ENCODE measurements at regions not wholly inside any gene's neighbourhood (a gene's known extent, or its start where the extent isn't known, plus 50 kb on each side); places are given as distances from the start of the nearest gene placed in this dataset.
"Not testable (repeated sequence)": the region's sequence is repeated elsewhere in the genome, so short reads cannot be mapped to it uniquely, and the experiment has no call there.

- Mint-ChIP-seq H3K4me3 (ENCODE audit: low read depth) (no peak overlapping the region), H3K36me3 (ENCODE audit: low read depth) (no peaks in the 10 kb centered on the region), H3K4me1 (ENCODE audit: low read depth) (peaks cover 29% of the 10 kb centered on the region), H3K27me3 (ENCODE audit: low read depth) (no peaks in the 10 kb centered on the region), H3K9me3 (no peaks in the 10 kb centered on the region), H3K27ac (no peak overlapping the region)
- DNase-seq (ENCODE audit: low spot score) = no peak
- intact Hi-C loops (cut with micrococcal nuclease) = no loop called here
These were observed 285.3 kb upstream of the CRY1 start for GRCh38 chr12:107378609-107379008.

- peaks cover 27% of the 10 kb centered on the region for H3K4me1 Mint-ChIP-seq (ENCODE audit: low read depth)
- H3K27me3 Mint-ChIP-seq (ENCODE audit: low read depth); H3K27ac Mint-ChIP-seq; H3K9me3 Mint-ChIP-seq; H3K36me3 Mint-ChIP-seq (ENCODE audit: low read depth); H3K4me3 Mint-ChIP-seq (ENCODE audit: low read depth); intact Hi-C loops (cut with micrococcal nuclease); DNase-seq (ENCODE audit: low spot score): not testable (repeated sequence)
These were observed 285.9 kb upstream of the CRY1 start for GRCh38 chr12:107379142-107379851.

- H3K4me3 Mint-ChIP-seq (ENCODE audit: low read depth) = no peak overlapping the region
- H3K4me1 Mint-ChIP-seq (ENCODE audit: low read depth) = peaks cover 22% of the 10 kb centered on the region
- no peak for DNase-seq (ENCODE audit: low spot score)
- no peak overlapping the region for H3K27ac Mint-ChIP-seq
- intact Hi-C loops (cut with micrococcal nuclease) = no loop called here
- H3K36me3 Mint-ChIP-seq (ENCODE audit: low read depth) = no peaks in the 10 kb centered on the region
- no peaks in the 10 kb centered on the region for H3K27me3 Mint-ChIP-seq (ENCODE audit: low read depth)
- H3K9me3 Mint-ChIP-seq = no peaks in the 10 kb centered on the region
These were observed 286.7 kb upstream of the CRY1 start for GRCh38 chr12:107379852-107380567.

- H3K9me3 Mint-ChIP-seq = peaks cover 12% of the 10 kb centered on the region
- no peaks in the 10 kb centered on the region for H3K27me3 Mint-ChIP-seq (ENCODE audit: low read depth)
- no peak overlapping the region for H3K4me3 Mint-ChIP-seq (ENCODE audit: low read depth)
- peaks cover 29% of the 10 kb centered on the region for H3K4me1 Mint-ChIP-seq (ENCODE audit: low read depth)
- peaks cover 7% of the 10 kb centered on the region for H3K36me3 Mint-ChIP-seq (ENCODE audit: low read depth)
- H3K27ac Mint-ChIP-seq = no peak overlapping the region
- intact Hi-C loops (cut with micrococcal nuclease) = no loop called here
- no peak for DNase-seq (ENCODE audit: low spot score)
These were observed 291.3 kb upstream of the CRY1 start for GRCh38 chr12:107384645-107385044.

GRCh38 chr12:107385509-107385908, 292.2 kb upstream of the CRY1 start:
- intact Hi-C loops (cut with micrococcal nuclease) = no loop called here
- Mint-ChIP-seq H3K27me3 (ENCODE audit: low read depth) (no peaks in the 10 kb centered on the region), H3K9me3 (peaks cover 16% of the 10 kb centered on the region), H3K27ac (no peak overlapping the region), H3K36me3 (ENCODE audit: low read depth) (peaks cover 12% of the 10 kb centered on the region), H3K4me1 (ENCODE audit: low read depth) (peaks cover 32% of the 10 kb centered on the region), H3K4me3 (ENCODE audit: low read depth) (no peak overlapping the region)
- no peak for DNase-seq (ENCODE audit: low spot score)

- no peaks in the 10 kb centered on the region for H3K27me3 Mint-ChIP-seq (ENCODE audit: low read depth)
- peaks cover 34% of the 10 kb centered on the region for H3K4me1 Mint-ChIP-seq (ENCODE audit: low read depth)
- DNase-seq (ENCODE audit: low spot score) = no peak
These were observed 293.2 kb upstream of the CRY1 start for GRCh38 chr12:107386569-107386968.

GRCh38 chr12:107388263-107388662, 294.9 kb upstream of the CRY1 start:
- Mint-ChIP-seq H3K4me3 (ENCODE audit: low read depth) (no peak overlapping the region), H3K4me1 (ENCODE audit: low read depth) (peaks cover 44% of the 10 kb centered on the region), H3K27ac (no peak overlapping the region), H3K36me3 (ENCODE audit: low read depth) (peaks cover 12% of the 10 kb centered on the region), H3K9me3 (peaks cover 16% of the 10 kb centered on the region), H3K27me3 (ENCODE audit: low read depth) (no peaks in the 10 kb centered on the region)
- intact Hi-C loops (cut with micrococcal nuclease) = no loop called here
- no peak for DNase-seq (ENCODE audit: low spot score)

More at GRCh38 chr12:107386569-107386968, 293.2 kb upstream of the CRY1 start:
- intact Hi-C loops (cut with micrococcal nuclease) = no loop called here
- Mint-ChIP-seq H3K36me3 (ENCODE audit: low read depth) (peaks cover 12% of the 10 kb centered on the region), H3K9me3 (peaks cover 16% of the 10 kb centered on the region), H3K27ac (no peak overlapping the region), H3K4me3 (ENCODE audit: low read depth) (no peak overlapping the region)

- intact Hi-C loops (cut with micrococcal nuclease) = no loop called here
- Mint-ChIP-seq H3K4me3 (ENCODE audit: low read depth) (no peak overlapping the region), H3K27ac (no peak overlapping the region), H3K27me3 (ENCODE audit: low read depth) (no peaks in the 10 kb centered on the region), H3K4me1 (ENCODE audit: low read depth) (peaks cover 42% of the 10 kb centered on the region), H3K36me3 (ENCODE audit: low read depth) (peaks cover 12% of the 10 kb centered on the region), H3K9me3 (peaks cover 16% of the 10 kb centered on the region)
- no peak for DNase-seq (ENCODE audit: low spot score)
These were observed 295.2 kb upstream of the PWP1 start for GRCh38 chr12:107390414-107390813.

- Mint-ChIP-seq H3K4me3 (ENCODE audit: low read depth) (no peak overlapping the region), H3K27me3 (ENCODE audit: low read depth) (no peaks in the 10 kb centered on the region), H3K9me3 (peaks cover 16% of the 10 kb centered on the region), H3K4me1 (ENCODE audit: low read depth) (peaks cover 47% of the 10 kb centered on the region), H3K27ac (no peak overlapping the region), H3K36me3 (ENCODE audit: low read depth) (peaks cover 12% of the 10 kb centered on the region)
- intact Hi-C loops (cut with micrococcal nuclease) = no loop called here
- no peak for DNase-seq (ENCODE audit: low spot score)
These were observed 292.4 kb upstream of the PWP1 start for GRCh38 chr12:107393043-107393717.

- Mint-ChIP-seq H3K9me3 (peaks cover 3% of the 10 kb centered on the region), H3K27ac (no peak overlapping the region), H3K4me1 (ENCODE audit: low read depth) (peaks cover 42% of the 10 kb centered on the region), H3K27me3 (ENCODE audit: low read depth) (no peaks in the 10 kb centered on the region), H3K36me3 (ENCODE audit: low read depth) (peaks cover 4% of the 10 kb centered on the region), H3K4me3 (ENCODE audit: low read depth) (no peak overlapping the region)
- intact Hi-C loops (cut with micrococcal nuclease) = no loop called here
- no peak for DNase-seq (ENCODE audit: low spot score)
These were observed 290.9 kb upstream of the PWP1 start for GRCh38 chr12:107394693-107395092.

- no peaks in the 10 kb centered on the region for H3K9me3 Mint-ChIP-seq
- peaks cover 34% of the 10 kb centered on the region for H3K4me1 Mint-ChIP-seq (ENCODE audit: low read depth)
- H3K36me3 Mint-ChIP-seq (ENCODE audit: low read depth) = no peaks in the 10 kb centered on the region
- H3K4me3 Mint-ChIP-seq (ENCODE audit: low read depth) = no peak overlapping the region
- H3K27ac Mint-ChIP-seq = no peak overlapping the region
- no peaks in the 10 kb centered on the region for H3K27me3 Mint-ChIP-seq (ENCODE audit: low read depth)
- intact Hi-C loops (cut with micrococcal nuclease) = no loop called here
- no peak for DNase-seq (ENCODE audit: low spot score)
These were observed 289.8 kb upstream of the PWP1 start for GRCh38 chr12:107395817-107396216.

- Mint-ChIP-seq H3K27ac (no peak overlapping the region), H3K36me3 (ENCODE audit: low read depth) (no peaks in the 10 kb centered on the region), H3K9me3 (no peaks in the 10 kb centered on the region), H3K4me3 (ENCODE audit: low read depth) (no peak overlapping the region), H3K4me1 (ENCODE audit: low read depth) (peaks cover 32% of the 10 kb centered on the region), H3K27me3 (ENCODE audit: low read depth) (no peaks in the 10 kb centered on the region)
- intact Hi-C loops (cut with micrococcal nuclease) = no loop called here
- no peak for DNase-seq (ENCODE audit: low spot score)
These were observed 288.6 kb upstream of the PWP1 start for GRCh38 chr12:107396991-107397390.

GRCh38 chr12:107397890-107398500, 287.6 kb upstream of the PWP1 start:
- Mint-ChIP-seq H3K36me3 (ENCODE audit: low read depth) (no peaks in the 10 kb centered on the region), H3K27ac (no peak overlapping the region), H3K4me1 (ENCODE audit: low read depth) (peaks cover 31% of the 10 kb centered on the region), H3K27me3 (ENCODE audit: low read depth) (no peaks in the 10 kb centered on the region), H3K9me3 (no peaks in the 10 kb centered on the region), H3K4me3 (ENCODE audit: low read depth) (no peak overlapping the region)
- intact Hi-C loops (cut with micrococcal nuclease) = no loop called here
- no peak for DNase-seq (ENCODE audit: low spot score)

Data from activated T-helper 2 cell treated with anti-CD3 and anti-CD28 coated beads, Interferon-gamma antibody, Interleukin-2, Interleukin-4, amounts not matched to agents 10 μg/mL and 5 μg/mL and 100 μg/mL, durations not matched to agents 14 hours and 24 hours and 36 hours (primary cell).